ENCODE measurements at regions not wholly inside any gene's neighbourhood (a gene's known extent, or its start where the extent isn't known, plus 50 kb on each side); places are given as distances from the start of the nearest gene placed in this dataset.
"Not testable (repeated sequence)": the region's sequence is repeated elsewhere in the genome, so short reads cannot be mapped to it uniquely, and the experiment has no call there.

DNA sequence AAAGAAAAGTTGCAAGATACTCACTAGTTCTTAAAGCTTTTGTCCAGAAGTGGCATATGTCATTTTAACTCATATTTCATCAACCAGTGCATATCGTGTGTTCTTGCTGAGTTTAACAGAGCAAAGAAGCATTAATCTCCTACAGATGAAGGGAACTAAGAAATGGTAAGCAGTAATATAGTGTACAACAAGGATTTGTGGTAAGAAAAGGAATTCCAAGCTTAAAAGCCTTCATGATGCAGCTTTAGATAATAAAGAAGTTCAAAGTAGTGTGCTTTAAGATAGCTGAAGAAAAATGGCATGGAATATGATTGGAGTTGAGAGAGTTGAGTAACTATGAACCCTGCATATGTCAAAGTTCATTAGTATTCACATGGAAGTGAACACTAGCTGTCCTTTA, 649.8 kb upstream of the FSHR start:
- DNase-seq (ENCODE audit: low spot score): no peak

GRCh38 chr2:49801898-49802450, 647.7 kb upstream of the FSHR start:
- DNase-seq (ENCODE audit: low spot score): no peak

DNA sequence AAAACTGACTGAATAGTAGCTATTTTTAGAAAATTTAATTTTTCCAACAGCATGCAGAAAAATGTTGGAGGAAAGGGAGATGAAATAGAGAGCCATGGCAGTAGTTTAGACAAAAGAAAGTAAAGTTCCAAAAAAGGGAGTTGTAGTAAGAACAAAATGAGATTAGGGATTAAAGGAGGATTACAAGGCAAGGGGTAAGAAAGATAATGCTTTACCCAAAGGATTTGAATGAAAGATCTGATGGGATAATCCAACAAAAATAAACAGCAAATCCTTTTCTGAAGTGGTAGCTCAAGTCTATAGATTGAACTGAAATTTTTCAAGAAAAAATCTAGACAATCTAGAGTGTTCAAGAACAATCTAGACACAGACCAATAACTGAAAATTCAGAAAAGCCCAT, 644.3 kb upstream of the FSHR start:
- DNase-seq (ENCODE audit: low spot score): no peak

GRCh38 chr2:49796266-49796665, 642.0 kb upstream of the FSHR start:
- no peak for DNase-seq (ENCODE audit: low spot score)

DNA sequence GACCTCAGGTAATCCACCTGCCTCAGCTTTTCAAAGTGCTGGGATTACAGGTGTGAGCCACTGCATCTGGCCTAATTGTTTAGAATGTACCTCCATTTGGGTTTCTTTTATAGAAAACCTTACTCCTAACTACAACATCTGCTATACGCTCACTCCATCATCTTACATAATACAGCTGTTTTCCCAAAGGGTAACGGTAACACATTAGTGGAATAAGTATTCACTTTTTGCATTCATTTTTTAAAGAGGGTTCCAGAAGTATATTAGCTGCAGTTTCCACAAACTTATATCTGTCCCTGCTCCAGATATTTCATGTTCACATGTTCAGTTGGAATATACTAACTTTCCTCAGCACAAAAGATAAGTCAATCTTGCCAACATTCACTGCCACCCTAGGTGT, 640.1 kb upstream of the FSHR start:
- no peak for DNase-seq (ENCODE audit: low spot score)

DNA sequence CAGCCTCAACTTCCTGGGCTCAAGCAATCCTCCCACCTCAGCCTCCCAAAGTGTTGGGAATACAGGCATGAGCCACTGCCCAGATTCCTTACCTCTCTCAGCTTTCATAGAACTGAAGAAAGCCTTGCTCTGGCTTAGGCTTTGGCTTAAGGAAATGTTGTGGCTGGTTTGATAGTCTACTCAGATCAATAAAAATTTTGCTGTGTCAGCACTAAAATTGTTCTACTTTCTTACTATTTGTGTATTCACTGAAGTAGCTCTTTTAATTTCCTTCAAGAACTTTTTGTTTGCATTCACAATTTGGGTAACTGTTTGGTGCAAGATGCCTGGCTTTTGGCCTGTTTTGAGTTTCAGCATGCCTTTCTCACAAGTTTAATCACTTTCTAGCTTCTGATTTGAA, 634.0 kb upstream of the FSHR start:
- DNase-seq (ENCODE audit: low spot score): no peak

DNA sequence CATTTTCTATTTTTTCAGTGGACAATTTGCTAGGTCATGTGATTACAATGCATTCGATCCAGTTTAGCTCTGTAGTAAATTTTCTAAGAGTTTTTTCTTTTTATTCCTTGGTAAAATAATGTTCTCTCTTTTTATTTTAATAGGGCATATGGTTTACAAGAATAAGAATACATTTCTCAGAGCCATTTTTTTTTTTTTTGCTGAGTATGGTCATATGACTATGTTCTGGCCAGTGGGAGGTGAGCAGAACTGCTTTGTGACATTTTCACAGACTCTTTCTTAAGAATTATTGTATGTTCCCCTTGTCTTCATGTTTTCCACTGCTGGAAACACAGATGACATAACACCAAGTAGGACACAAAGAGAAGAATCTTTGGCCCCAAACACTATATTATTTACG, 626.6 kb upstream of the FSHR start:
- no peak for DNase-seq (ENCODE audit: low spot score)

- no peak for DNase-seq (ENCODE audit: low spot score)
Measured at GRCh38 chr2:49772299-49772970, 618.1 kb upstream of the FSHR start.

- DNase-seq (ENCODE audit: low spot score): peak; percentile 35
Measured at GRCh38 chr2:49770919-49771318, 616.6 kb upstream of the FSHR start.

- no peak for DNase-seq (ENCODE audit: low spot score)
Measured at GRCh38 chr2:49767316-49767715, 613.0 kb upstream of the FSHR start.

DNA sequence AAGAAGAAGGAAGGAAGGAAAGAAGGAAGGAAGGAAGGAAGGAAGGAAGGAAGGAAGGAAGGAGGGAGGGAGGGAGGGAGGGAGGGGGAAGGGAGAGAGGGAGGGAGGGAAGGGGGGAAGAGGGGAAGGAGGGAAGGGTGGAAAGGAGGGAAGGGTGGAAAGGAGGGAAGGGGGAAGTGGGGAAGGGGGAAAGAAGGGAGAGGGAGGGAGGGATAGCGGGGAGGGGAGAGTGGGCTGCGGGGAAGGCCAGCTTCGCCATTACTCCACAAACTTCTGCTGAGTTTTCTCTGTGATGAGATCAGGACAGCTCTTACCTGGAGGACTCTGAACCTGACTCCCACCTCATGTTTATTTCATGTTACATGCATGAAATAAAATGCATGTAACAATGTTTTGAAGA, 601.5 kb upstream of the FSHR start:
- DNase-seq (ENCODE audit: low spot score): no peak

DNA sequence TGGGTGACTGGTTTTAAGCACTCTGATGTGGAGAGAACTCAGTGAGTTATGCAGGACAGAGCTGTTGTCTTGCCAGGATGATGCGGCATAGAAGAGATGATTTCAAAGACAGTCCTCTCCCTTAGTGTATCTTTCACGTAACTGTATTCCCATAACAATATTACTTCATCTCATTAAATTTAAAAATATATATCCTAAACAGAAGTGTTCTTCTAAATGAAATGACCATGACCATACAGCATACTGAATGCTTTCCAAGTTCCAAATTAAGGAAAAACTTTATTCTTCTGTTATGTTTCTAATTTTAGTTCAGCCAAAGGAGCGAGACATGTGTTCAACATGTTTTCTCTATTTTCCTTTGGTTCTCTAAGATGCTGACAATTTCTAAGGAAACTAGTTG, 600.1 kb upstream of the FSHR start:
- DNase-seq (ENCODE audit: low spot score): no peak

GRCh38 chr2:49753344-49753985, 599.1 kb upstream of the FSHR start:
- peak; percentile 18 for DNase-seq (ENCODE audit: low spot score)

GRCh38 chr2:49737606-49738005, 583.3 kb upstream of the FSHR start:
- DNase-seq (ENCODE audit: low spot score): no peak

- DNase-seq (ENCODE audit: low spot score): not testable (repeated sequence)
Measured at GRCh38 chr2:49732924-49733323, 578.6 kb upstream of the FSHR start.

DNA sequence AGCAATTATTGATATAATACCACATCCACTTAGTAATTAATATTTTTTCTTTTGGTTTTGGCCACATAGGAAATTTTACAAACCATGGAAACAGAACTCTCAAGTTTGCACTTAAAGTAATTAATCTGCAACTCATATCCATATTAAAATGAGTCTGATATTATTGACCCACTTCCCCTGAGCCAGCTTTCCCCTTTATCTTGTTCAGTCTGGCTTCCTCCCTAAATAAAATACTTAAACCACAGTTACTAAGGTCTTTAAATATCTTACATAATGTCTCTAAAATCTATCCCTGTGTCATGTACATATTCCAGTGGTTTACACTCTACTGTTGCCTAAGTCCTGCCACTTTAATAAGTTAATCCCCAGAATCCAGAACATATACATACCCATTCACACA, 564.9 kb upstream of the FSHR start:
- no peak for DNase-seq (ENCODE audit: low spot score)

GRCh38 chr2:49715597-49715996, 561.3 kb upstream of the FSHR start:
- DNase-seq (ENCODE audit: low spot score): no peak

DNA sequence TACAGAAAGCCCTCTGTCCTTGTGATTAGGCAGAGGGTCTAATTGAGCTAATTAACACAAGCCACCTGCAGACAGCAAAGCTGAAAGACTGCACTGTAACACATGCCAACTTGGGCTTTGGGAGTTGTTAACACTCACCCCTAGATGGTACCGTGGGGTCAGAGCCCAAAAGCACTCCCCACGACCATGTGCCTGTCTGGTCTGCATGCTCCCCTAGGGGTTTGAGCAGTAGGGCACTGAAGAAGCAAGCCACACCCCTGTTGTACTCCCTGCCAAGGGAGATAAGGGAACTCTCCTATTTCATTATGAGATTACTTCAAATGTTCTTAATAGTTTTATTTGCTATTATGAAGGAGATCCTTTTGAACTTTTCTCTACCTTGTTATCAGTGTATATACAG, 560.1 kb upstream of the FSHR start:
- DNase-seq (ENCODE audit: low spot score): no peak

DNA sequence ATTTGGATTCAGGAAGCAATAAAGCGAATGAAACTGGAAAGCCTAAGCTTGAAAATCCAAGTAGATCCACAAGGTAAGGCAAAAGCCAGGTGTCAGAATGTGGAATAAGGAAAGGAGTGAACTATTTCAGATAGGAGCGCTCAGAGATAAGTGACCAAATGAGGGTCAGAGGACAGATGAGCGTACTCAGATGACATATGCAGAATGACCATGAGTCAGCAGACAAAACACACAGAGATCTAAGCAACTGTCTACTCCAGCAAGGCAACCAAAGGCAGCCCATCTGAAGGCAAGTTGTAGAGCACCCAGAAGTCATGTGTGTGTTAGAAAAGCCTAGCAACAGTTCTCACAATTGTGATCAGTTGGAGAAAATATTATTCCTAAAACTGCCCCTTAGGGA, 548.4 kb upstream of the FSHR start:
- no peak for DNase-seq (ENCODE audit: low spot score)

- DNase-seq (ENCODE audit: low spot score): no peak
Measured at GRCh38 chr2:49693961-49694360, 539.6 kb upstream of the FSHR start.

DNA sequence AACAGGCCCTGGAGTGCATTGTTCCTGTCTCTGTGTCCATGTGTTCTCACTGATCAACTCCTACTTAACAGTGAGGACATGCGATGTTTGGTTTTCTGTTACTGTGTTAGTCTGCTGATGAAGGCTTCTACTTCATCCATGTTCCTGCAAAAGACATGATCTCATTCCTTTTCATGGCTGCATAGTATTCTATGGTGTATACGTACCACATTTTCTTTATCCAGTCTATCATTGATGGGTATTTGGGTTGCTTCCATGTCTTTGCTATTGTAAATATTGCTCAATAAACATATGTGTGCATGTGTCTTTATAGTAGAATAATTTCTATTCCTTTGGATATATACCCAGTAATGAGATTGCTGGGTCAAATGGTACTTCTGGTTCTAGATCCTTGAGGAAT, 537.7 kb upstream of the FSHR start:
- DNase-seq (ENCODE audit: low spot score): not testable (repeated sequence)

DNA sequence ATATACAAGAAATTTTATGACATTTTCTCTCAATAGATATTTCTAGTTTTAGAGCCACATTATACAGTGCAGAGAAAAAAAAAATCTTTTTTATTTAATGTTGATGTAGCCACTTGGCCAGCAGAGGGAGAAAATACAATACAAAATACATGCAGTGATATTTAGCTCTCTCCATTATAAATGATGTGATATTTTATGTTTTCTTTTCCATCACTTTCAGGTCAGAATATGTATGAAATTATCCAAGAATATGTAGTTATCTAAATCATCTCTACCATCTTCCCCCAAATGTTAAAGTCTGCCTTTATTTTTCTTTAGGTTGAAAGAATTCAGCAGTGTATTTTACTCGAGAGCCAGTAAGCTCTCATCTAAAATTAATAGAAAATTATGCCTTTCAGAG, 533.6 kb upstream of the FSHR start:
- peak; percentile 21 for DNase-seq (ENCODE audit: low spot score)

GRCh38 chr2:49686897-49687442, 532.7 kb upstream of the FSHR start:
- no peak for DNase-seq (ENCODE audit: low spot score)

DNA sequence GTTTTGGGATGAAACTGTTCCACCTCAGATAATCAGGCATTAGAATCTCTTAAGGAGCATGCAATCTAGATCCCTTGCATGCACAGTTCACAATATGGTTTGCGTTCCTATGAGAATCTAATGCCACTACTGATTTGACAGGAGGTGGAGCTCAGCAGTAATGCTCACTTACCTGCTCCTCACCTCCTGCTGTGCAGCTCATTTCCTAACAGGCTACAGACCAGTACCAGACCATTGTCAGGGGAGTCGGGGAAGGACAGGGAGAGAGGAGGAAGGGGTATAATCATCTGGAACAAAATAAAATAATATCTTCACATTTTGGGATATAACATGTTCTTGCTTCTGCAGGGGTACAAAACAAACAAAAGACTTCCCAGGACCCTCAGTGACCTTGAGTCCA, 532.0 kb upstream of the FSHR start:
- DNase-seq (ENCODE audit: low spot score): no peak
